A673 (cell line): ENCODE measurements at regions not wholly inside any gene's neighbourhood (a gene's known extent, or its start where the extent isn't known, plus 50 kb on each side); places are given as distances from the start of the nearest gene placed in this dataset.

Experiments used
- EZH2 ChIP-seq: fragments of 200-600 bp; sonication (generic); IDR thresholded peaks from 2 replicates; pipeline ENCODE4 v1.6.1; 2017; ENCODE audit warnings: borderline replicate concordance, low read depth, mild to moderate bottlenecking, mixed read lengths, antibody characterized with exemption, low read length; ENCODE audit not compliant: poor library complexity, severe bottlenecking
- TF ChIP-seq, protein P1 (sequence below): fragments of 300-800, 200-600 bp; sonication (generic); conservative IDR thresholded peaks from 2 replicates; pipeline ENCODE4 v1.5.1; 2017; ENCODE audit warnings: low read depth, mild to moderate bottlenecking, antibody characterized with exemption, low read length, moderate library complexity, mixed read lengths

DNA sequence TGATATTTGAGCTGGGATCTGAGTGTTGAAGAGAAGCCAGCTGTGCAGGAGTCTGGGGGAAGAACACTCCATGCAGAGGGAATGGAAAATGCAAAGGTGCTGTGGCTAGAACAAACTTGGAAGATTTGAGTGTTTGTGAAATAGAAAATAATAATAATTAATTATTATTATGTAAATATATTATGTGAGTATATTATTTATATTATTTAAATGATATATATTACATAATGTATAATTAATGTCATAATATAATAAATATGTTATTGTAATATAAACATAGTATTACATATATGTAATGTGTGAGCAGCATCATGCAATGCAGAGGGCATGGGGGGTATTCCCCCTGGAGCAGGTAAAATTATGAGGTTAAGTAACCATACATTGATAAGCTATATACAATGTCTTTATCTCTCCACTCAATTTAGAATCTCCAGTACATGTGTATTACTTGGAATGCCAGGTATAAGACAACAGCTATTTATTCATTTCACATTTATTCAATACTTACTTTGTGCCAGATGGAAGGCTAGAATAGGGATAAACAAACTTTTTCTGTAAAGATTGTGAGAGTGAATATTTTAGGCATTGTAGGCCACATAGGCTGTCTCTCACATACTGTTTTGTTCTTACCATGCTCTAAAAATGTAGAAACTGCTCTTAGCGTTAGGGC is 218.6 kb downstream of the MTHFS start:
- TF ChIP-seq, protein P1, sequence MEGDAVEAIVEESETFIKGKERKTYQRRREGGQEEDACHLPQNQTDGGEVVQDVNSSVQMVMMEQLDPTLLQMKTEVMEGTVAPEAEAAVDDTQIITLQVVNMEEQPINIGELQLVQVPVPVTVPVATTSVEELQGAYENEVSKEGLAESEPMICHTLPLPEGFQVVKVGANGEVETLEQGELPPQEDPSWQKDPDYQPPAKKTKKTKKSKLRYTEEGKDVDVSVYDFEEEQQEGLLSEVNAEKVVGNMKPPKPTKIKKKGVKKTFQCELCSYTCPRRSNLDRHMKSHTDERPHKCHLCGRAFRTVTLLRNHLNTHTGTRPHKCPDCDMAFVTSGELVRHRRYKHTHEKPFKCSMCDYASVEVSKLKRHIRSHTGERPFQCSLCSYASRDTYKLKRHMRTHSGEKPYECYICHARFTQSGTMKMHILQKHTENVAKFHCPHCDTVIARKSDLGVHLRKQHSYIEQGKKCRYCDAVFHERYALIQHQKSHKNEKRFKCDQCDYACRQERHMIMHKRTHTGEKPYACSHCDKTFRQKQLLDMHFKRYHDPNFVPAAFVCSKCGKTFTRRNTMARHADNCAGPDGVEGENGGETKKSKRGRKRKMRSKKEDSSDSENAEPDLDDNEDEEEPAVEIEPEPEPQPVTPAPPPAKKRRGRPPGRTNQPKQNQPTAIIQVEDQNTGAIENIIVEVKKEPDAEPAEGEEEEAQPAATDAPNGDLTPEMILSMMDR, result no peak
- TF ChIP-seq EZH2, result no peak
